HepG2 (cell line): ENCODE measurements at regions not wholly inside any gene's neighbourhood (a gene's known extent, or its start where the extent isn't known, plus 50 kb on each side); places are given as distances from the start of the nearest gene placed in this dataset.

Source experiments
- ATAC-seq: fragments of 200-7000 bp; cut with Tn5 transposase; 3 replicates; pipeline ENCODE4 v1.9.1; 2020; ENCODE audit warnings: mild to moderate bottlenecking, moderate library complexity
- BruUV-seq: library from RNA; stranded (reverse); fragments of 400-500 nt; replicated peaks from 2 replicates; lab custom pipeline; 2021; lab: Mats Ljungman, UMichigan
- CTCF ChIA-PET: fragments of 300-600 bp; formaldehyde crosslinking; extraction: SDS; loops from one replicate; lab custom pipeline; 2021; ENCODE audit warnings: low total read pairs, inconsistent platforms, low intra/inter-chr PET ratio; lab: Yijun Ruan, JAX
- POLR2A ChIA-PET: fragments of 350-600 bp; sonication (Branson Sonifier 250); formaldehyde crosslinking; loops from one replicate; lab custom pipeline; 2020; ENCODE audit warnings: antibody characterized with exemption, inconsistent platforms; lab: Yijun Ruan, JAX
- DNase-seq: peaks from one replicate; pipeline ENCODE4 v3.0.0-alpha.2; 2015; ENCODE audit warnings: low spot score
- FAIRE-seq: peaks from 3 replicates; lab custom pipeline; 2011; peaks lifted over from hg19 to GRCh38; lab: Jason Lieb, UNC
- H2AFZ ChIP-seq: one replicate; pipeline ENCODE4 v1.6.1; 2011; ENCODE audit warnings: low read length, inconsistent platforms
- H3K27ac ChIP-seq: fragments of 300-600 bp; 3 replicates; pipeline ENCODE4 v1.8.0; 2011; ENCODE audit warnings: mixed run types, mild to moderate bottlenecking, mixed read lengths, low read length, inconsistent platforms; ENCODE audit not compliant: insufficient read depth; ENCODE audit errors: extremely low read length
- H3K27me3 ChIP-seq, 2 experiments: fragments of 200-600 bp in 1 of 2; 2 replicates in 1 of 2; 3 replicates in 1 of 2; pipeline versions ENCODE4 v1.6.0 to v1.8.0; 2011; ENCODE audit warnings: low read length in 2 of 2, mild to moderate bottlenecking in 2 of 2, moderate library complexity in 2 of 2, inconsistent platforms in 1 of 2; ENCODE audit not compliant: insufficient read depth in 2 of 2, control insufficient read depth in 1 of 2
- H3K36me3 ChIP-seq, 2 experiments: fragments of 200-600 bp in 1 of 2; replicated peaks in 1 of 2; 2 replicates in 1 of 2; 3 replicates in 1 of 2; pipeline versions ENCODE4 v1.5.1 to v1.8.0; 2011; ENCODE audit warnings: low read length in 2 of 2, inconsistent platforms in 1 of 2; ENCODE audit not compliant: insufficient read depth in 2 of 2, control insufficient read depth in 1 of 2
- H3K4me1 ChIP-seq: 2 replicates; pipeline ENCODE4 v1.5.1; 2012; ENCODE audit warnings: low read length, inconsistent platforms; ENCODE audit not compliant: insufficient read depth
- H3K4me2 ChIP-seq: 2 replicates; pipeline ENCODE4 v1.6.0; 2011; ENCODE audit warnings: low read depth, low read length, inconsistent platforms
- H3K4me3 ChIP-seq, 3 experiments: fragments of 200-600 bp in 1 of 3; sonication (generic), shearing (Covaris generic) in 1 of 3; replicated peaks in 1 of 3; 2 replicates each; pipeline ENCODE4 v1.5.1; 2011 to 2016; ENCODE audit warnings: low read length in 3 of 3, inconsistent platforms in 2 of 3, low read depth in 2 of 3, mild to moderate bottlenecking in 2 of 3, control low read depth in 1 of 3, mixed read lengths in 1 of 3; ENCODE audit not compliant: insufficient read depth in 1 of 3
- H3K79me2 ChIP-seq: one replicate; pipeline ENCODE4 v1.6.1; 2011; ENCODE audit warnings: low read length, inconsistent platforms; ENCODE audit not compliant: insufficient read depth
- H3K9ac ChIP-seq: 2 replicates; pipeline ENCODE4 v1.6.0; 2011; ENCODE audit warnings: mild to moderate bottlenecking, low read depth, low read length, inconsistent platforms; ENCODE audit not compliant: insufficient read depth
- H3K9me3 ChIP-seq: 2 replicates; pipeline ENCODE4 v1.5.1; 2012; ENCODE audit warnings: mild to moderate bottlenecking, low read length
- H4K20me1 ChIP-seq: 2 replicates; pipeline ENCODE4 v1.6.0; 2011; ENCODE audit warnings: inconsistent platforms, mild to moderate bottlenecking, low read length, moderate library complexity; ENCODE audit not compliant: insufficient read depth
- AHR ChIP-seq: IDR thresholded peaks from 2 replicates; pipeline ENCODE4 v1.6.1; 2018; ENCODE audit warnings: missing genetic modification reagents, missing compliant biosample characterization
- FUBP1 ChIP-seq: sonication (generic); formaldehyde crosslinking; IDR thresholded peaks from 2 replicates; pipeline ENCODE4 v1.5.1; 2020; ENCODE audit warnings: missing genetic modification reagents, mild to moderate bottlenecking, borderline replicate concordance
- HNF4G ChIP-seq, 2 experiments: sonication (generic) in 1 of 2; formaldehyde crosslinking in 1 of 2; IDR thresholded peaks; 2 replicates each; pipeline versions ENCODE4 v1.4.0 to v1.6.1; 2011 to 2020; ENCODE audit warnings: borderline replicate concordance in 2 of 2, low read depth in 2 of 2, mild to moderate bottlenecking in 2 of 2, low read length in 1 of 2, missing genetic modification reagents in 1 of 2, moderate library complexity in 1 of 2
- PCBP2 ChIP-seq: fragments of 200-400 bp; formaldehyde crosslinking; optimal IDR thresholded peaks from 2 replicates; pipeline ENCODE3; 2018; ENCODE audit warnings: low read length, low read depth; ENCODE audit not compliant: poor library complexity, severe bottlenecking
- TIGD3 ChIP-seq: sonication (generic); formaldehyde crosslinking; IDR thresholded peaks from 2 replicates; pipeline ENCODE4 v1.5.1; 2020; ENCODE audit warnings: mild to moderate bottlenecking, missing genetic modification reagents, borderline replicate concordance
- ZNF660 ChIP-seq: sonication (generic); formaldehyde crosslinking; IDR thresholded peaks from 2 replicates; pipeline ENCODE4 v1.5.1; 2020; ENCODE audit warnings: mild to moderate bottlenecking, low read depth, missing genetic modification reagents, borderline replicate concordance
- ZNF740 ChIP-seq: sonication (generic); formaldehyde crosslinking; IDR thresholded peaks from 2 replicates; pipeline ENCODE4 v1.4.0; 2020; ENCODE audit warnings: missing genetic modification reagents
- WGBS: methylation state at CpG from one replicate; pipeline ENCODE4 v1.1.6; 2017; ENCODE audit warnings: low lambda C conversion rate; 5-methylcytosine and 5-hydroxymethylcytosine counted together
- in situ Hi-C: cut with HindIII; loops from 2 replicates; pipeline ENCODE4 v1.10.0; 2017; ENCODE audit warnings: low pct_unique_long_range_greater_than_20kb; ENCODE audit not compliant: extremely low pct_ligation_motif_present
- intact Hi-C: fragments of 100-400 bp; cut with micrococcal nuclease; formaldehyde crosslinking; loops from one replicate; pipeline ENCODE4 v1.10.0; 2022; ENCODE audit not compliant: unreplicated experiment

GRCh38 chr6:71498638-71499037 lies 210.0 kb downstream of the OGFRL1 start:
- ATAC-seq (no peak), FAIRE-seq (no peak), DNase-seq (no peak)
- ChIA-PET POLR2A (no interaction called here), CTCF (no interaction called here)
- no peaks in the 10 kb centered on the region for H3K9me3 ChIP-seq
- intact Hi-C loops, result no loop called here
- H3K27me3 ChIP-seq, result no peaks in the 10 kb centered on the region
- in situ Hi-C loops, result no loop called here
- H3K4me2 ChIP-seq, result no peak overlapping the region
- H3K36me3 ChIP-seq, result no peaks in the 10 kb centered on the region
- H3K4me3 ChIP-seq, result no peak overlapping the region
- H3K4me1 ChIP-seq, result no peaks in the 10 kb centered on the region
- no TSS peak for BruUV-seq
- H2AFZ ChIP-seq, result no peak overlapping the region
- TF ChIP-seq ZNF660 (CRISPR knock-in tag), result no peak
- H3K9ac ChIP-seq, result no peak overlapping the region
- no peaks in the 10 kb centered on the region for H3K79me2 ChIP-seq
- H3K27ac ChIP-seq, result no peak overlapping the region
- H4K20me1 ChIP-seq, result no peaks in the 10 kb centered on the region

GRCh38 chr6:71499667-71500066 lies 211.1 kb downstream of the OGFRL1 start:
- Histone ChIP-seq H3K27ac (no peak overlapping the region), H3K36me3 (no peaks in the 10 kb centered on the region), H3K9me3 (no peaks in the 10 kb centered on the region), H3K4me2 (no peak overlapping the region), H4K20me1 (no peaks in the 10 kb centered on the region), H3K4me3 (no peak overlapping the region), H3K27me3 (no peaks in the 10 kb centered on the region), H3K79me2 (no peaks in the 10 kb centered on the region), H2AFZ (no peak overlapping the region), H3K4me1 (no peaks in the 10 kb centered on the region), H3K9ac (no peak overlapping the region)
- no peak for TF ChIP-seq PCBP2
- intact Hi-C loops (no loop called here), in situ Hi-C loops (loop anchor here (10.0 kb wide), 1 partner anchor 115 kb away; no protein-coding TSS in a partner anchor)
- ChIA-PET POLR2A (no interaction called here), CTCF (no interaction called here)
- no TSS peak for BruUV-seq
- FAIRE-seq (no peak), DNase-seq (no peak), ATAC-seq (no peak)
- WGBS, result 2% methylated on average over 2 of the region's 2 CpGs

- H3K4me2 ChIP-seq, result no peak overlapping the region
- 3% methylated on average over 2 of the region's 2 CpGs for whole genome bisulfite sequencing
- CTCF ChIA-PET, result no interaction called here
- H3K4me3 ChIP-seq, result no peak overlapping the region
- H4K20me1 ChIP-seq, result no peaks in the 10 kb centered on the region
- H3K9me3 ChIP-seq, result no peaks in the 10 kb centered on the region
- no TSS peak for BruUV-seq
- intact Hi-C loops (no loop called here), in situ Hi-C loops (loop anchor here (10.0 kb wide), 1 partner anchor 117 kb away; no protein-coding TSS in a partner anchor)
- H3K9ac ChIP-seq, result no peak overlapping the region
- H3K27me3 ChIP-seq, result no peaks in the 10 kb centered on the region
- H3K79me2 ChIP-seq, result no peaks in the 10 kb centered on the region
- H3K36me3 ChIP-seq, result no peaks in the 10 kb centered on the region
- no peak overlapping the region for H2AFZ ChIP-seq
- no peak for ATAC-seq
- DNase-seq, result no peak
- H3K27ac ChIP-seq, result no peak overlapping the region
- FAIRE-seq, result no peak
- no peaks in the 10 kb centered on the region for H3K4me1 ChIP-seq
- POLR2A ChIA-PET, result no interaction called here
- TF ChIP-seq AHR (CRISPR knock-in tag), result no peak
- no peak for TF ChIP-seq ZNF660 (CRISPR knock-in tag)
- TF ChIP-seq TIGD3 (CRISPR knock-in tag), result no peak
- no peak for TF ChIP-seq ZNF740 (CRISPR knock-in tag)
- no peak for TF ChIP-seq FUBP1 (CRISPR knock-in tag)
- no peak for TF ChIP-seq HNF4G (IDR thresholded peaks at IDR 0.05; ENCODE audit: borderline replicate concordance, low read depth, low read length)
- TF ChIP-seq HNF4G (CRISPR knock-in tag; IDR thresholded peaks at IDR 0.05; ENCODE audit: borderline replicate concordance, low read depth), result no peak
Measured at GRCh38 chr6:71502168-71502567, 213.6 kb downstream of the OGFRL1 start.
